ENCODE measurements at regions not wholly inside any gene's neighbourhood (a gene's known extent, or its start where the extent isn't known, plus 50 kb on each side); places are given as distances from the start of the nearest gene placed in this dataset.

DNA sequence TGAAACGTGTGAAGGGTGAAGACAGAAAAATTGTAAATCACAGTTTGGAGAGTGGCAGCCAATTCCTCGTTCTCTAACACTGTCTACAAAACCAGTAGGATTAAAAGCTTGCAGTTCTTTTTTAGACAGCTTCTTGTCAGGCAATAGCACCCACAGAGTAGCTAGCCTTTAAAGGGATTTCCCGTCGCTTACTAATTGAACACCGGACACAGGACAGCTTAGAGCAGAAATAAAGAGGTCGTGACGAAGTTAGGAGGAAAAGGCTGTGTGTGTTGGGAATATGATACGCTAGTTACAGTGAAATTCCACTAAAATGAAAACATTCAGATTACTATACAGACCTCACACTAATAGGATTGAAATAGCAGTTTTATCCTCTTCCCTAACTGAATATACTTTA lies 149.1 kb upstream of the FLRT2 start:
- H3K79me2 ChIP-seq (ENCODE audit: control insufficient read depth, insufficient read depth, low read length) = no peaks in the 10 kb centered on the region
- H3K9ac ChIP-seq (replicated peaks; ENCODE audit: extremely low read depth, insufficient read depth, low read length) = no peak overlapping the region
- DNase-seq (ENCODE audit: low read depth, low spot score) = peak; percentile 79
- no peak overlapping the region for H3K27ac ChIP-seq (ENCODE audit: insufficient read depth, low read depth, low read length)
- H3K4me2 ChIP-seq (ENCODE audit: insufficient read depth, low read length) = no peak overlapping the region
- no TSS peak for BruUV-seq (replicated peaks)
- no peaks in the 10 kb centered on the region for H3K27me3 ChIP-seq (ENCODE audit: control insufficient read depth in 2 of 2, insufficient read depth in 2 of 2, low read length in 2 of 2)
- peak overlapping the region; percentile 31 for H2AFZ ChIP-seq (ENCODE audit: low read depth, low read length)
- intact Hi-C loops (cut with micrococcal nuclease) = no loop called here
- H3K9me3 ChIP-seq (replicated peaks; ENCODE audit: control insufficient read depth, insufficient read depth, low read length) = no peaks in the 10 kb centered on the region
- H3K9me1 ChIP-seq (replicated peaks; ENCODE audit: control insufficient read depth, extremely low read depth, insufficient read depth, low read length) = no peaks in the 10 kb centered on the region
- TF ChIP-seq EZH2 (IDR thresholded peaks at IDR 0.05; ENCODE audit: borderline replicate concordance, low read depth, low read length, severe bottlenecking) = no peak
- no peak overlapping the region for H3K4me3 ChIP-seq (replicated peaks in 1 of 3; ENCODE audit: insufficient read depth in 1 of 3, low read depth in 1 of 3, low read length in 3 of 3)
- H3K4me1 ChIP-seq (ENCODE audit: control insufficient read depth, extremely low read depth, insufficient read depth, low read length) = no peaks in the 10 kb centered on the region
- H4K20me1 ChIP-seq (replicated peaks; ENCODE audit: control insufficient read depth, extremely low read depth, insufficient read depth, low read length) = no peaks in the 10 kb centered on the region
- no peaks in the 10 kb centered on the region for H3K36me3 ChIP-seq (ENCODE audit: control insufficient read depth in 2 of 2, extremely low read depth in 1 of 2, insufficient read depth in 2 of 2, low read length in 2 of 2)
- ChIA-PET CTCF (no interaction called here), POLR2A (no interaction called here)
- dilution Hi-C loops (cut with MboI; ENCODE audit: extremely low pct_ligation_motif_present, low sequenced_read_pairs) = no loop called here
- no peak for FAIRE-seq

DNA sequence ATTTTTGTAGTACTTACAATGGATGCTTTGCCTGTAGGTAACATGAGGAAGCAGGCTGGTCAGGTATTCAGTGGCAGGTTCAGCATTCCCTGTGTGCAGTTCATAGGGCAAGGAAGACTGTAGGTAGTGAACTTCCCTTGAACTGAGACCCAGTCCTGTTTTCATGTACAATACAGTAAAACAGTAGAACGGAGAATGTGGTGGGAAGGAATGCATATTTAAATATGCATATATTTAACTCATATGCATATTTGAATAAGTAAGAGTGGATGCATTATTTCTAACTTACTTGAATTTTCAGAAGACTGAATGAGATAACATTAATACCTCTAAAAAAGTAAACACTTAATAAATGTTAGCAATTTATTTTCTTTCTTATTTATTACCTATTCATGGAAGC lies 147.6 kb upstream of the FLRT2 start:
- intact Hi-C loops (cut with micrococcal nuclease) = no loop called here
- Histone ChIP-seq H3K27me3 (ENCODE audit: control insufficient read depth in 2 of 2, insufficient read depth in 2 of 2, low read length in 2 of 2) (no peaks in the 10 kb centered on the region), H2AFZ (ENCODE audit: low read depth, low read length) (no peak overlapping the region), H3K9me1 (replicated peaks; ENCODE audit: control insufficient read depth, extremely low read depth, insufficient read depth, low read length) (no peaks in the 10 kb centered on the region), H4K20me1 (replicated peaks; ENCODE audit: control insufficient read depth, extremely low read depth, insufficient read depth, low read length) (no peaks in the 10 kb centered on the region), H3K9ac (replicated peaks; ENCODE audit: extremely low read depth, insufficient read depth, low read length) (no peak overlapping the region), H3K36me3 (ENCODE audit: control insufficient read depth in 2 of 2, extremely low read depth in 1 of 2, insufficient read depth in 2 of 2, low read length in 2 of 2) (no peaks in the 10 kb centered on the region), H3K9me3 (replicated peaks; ENCODE audit: control insufficient read depth, insufficient read depth, low read length) (no peaks in the 10 kb centered on the region), H3K79me2 (ENCODE audit: control insufficient read depth, insufficient read depth, low read length) (no peaks in the 10 kb centered on the region), H3K4me3 (replicated peaks in 1 of 3; ENCODE audit: insufficient read depth in 1 of 3, low read depth in 1 of 3, low read length in 3 of 3) (no peak overlapping the region), H3K27ac (ENCODE audit: insufficient read depth, low read depth, low read length) (no peak overlapping the region), H3K4me2 (ENCODE audit: insufficient read depth, low read length) (no peak overlapping the region), H3K4me1 (ENCODE audit: control insufficient read depth, extremely low read depth, insufficient read depth, low read length) (no peaks in the 10 kb centered on the region)
- FAIRE-seq (no peak), DNase-seq (ENCODE audit: low read depth, low spot score) (no peak)
- CTCF ChIA-PET = interaction anchor here (1.9 kb wide), 1 partner anchor 11 kb away, joined by 5 read pairs; no protein-coding TSS in a partner anchor
- POLR2A ChIA-PET = no interaction called here
- no peak for TF ChIP-seq POLR2AphosphoS5 (IDR thresholded peaks at IDR 0.05; ENCODE audit: insufficient read depth, low read depth, low read length)
- TF ChIP-seq, protein P1, sequence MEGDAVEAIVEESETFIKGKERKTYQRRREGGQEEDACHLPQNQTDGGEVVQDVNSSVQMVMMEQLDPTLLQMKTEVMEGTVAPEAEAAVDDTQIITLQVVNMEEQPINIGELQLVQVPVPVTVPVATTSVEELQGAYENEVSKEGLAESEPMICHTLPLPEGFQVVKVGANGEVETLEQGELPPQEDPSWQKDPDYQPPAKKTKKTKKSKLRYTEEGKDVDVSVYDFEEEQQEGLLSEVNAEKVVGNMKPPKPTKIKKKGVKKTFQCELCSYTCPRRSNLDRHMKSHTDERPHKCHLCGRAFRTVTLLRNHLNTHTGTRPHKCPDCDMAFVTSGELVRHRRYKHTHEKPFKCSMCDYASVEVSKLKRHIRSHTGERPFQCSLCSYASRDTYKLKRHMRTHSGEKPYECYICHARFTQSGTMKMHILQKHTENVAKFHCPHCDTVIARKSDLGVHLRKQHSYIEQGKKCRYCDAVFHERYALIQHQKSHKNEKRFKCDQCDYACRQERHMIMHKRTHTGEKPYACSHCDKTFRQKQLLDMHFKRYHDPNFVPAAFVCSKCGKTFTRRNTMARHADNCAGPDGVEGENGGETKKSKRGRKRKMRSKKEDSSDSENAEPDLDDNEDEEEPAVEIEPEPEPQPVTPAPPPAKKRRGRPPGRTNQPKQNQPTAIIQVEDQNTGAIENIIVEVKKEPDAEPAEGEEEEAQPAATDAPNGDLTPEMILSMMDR (IDR thresholded peaks at IDR 0.05; ENCODE audit: extremely low read depth in 1 of 2, insufficient read depth in 1 of 2, low read depth in 1 of 2, low read length in 2 of 2) = no peak
- TF ChIP-seq POLR2A (IDR thresholded peaks at IDR 0.05; ENCODE audit: low read depth, low read length) = no peak
- no peak for TF ChIP-seq EZH2 (IDR thresholded peaks at IDR 0.05; ENCODE audit: borderline replicate concordance, low read depth, low read length, severe bottlenecking)
- no peak for TF ChIP-seq JUN (IDR thresholded peaks at IDR 0.05; ENCODE audit: borderline replicate concordance, insufficient read depth, insufficient read length, low read depth)
- no peak for TF ChIP-seq FOS (IDR thresholded peaks at IDR 0.05; ENCODE audit: borderline replicate concordance, insufficient read depth, low read length)
- TF ChIP-seq, protein P2, sequence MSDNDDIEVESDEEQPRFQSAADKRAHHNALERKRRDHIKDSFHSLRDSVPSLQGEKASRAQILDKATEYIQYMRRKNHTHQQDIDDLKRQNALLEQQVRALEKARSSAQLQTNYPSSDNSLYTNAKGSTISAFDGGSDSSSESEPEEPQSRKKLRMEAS (IDR thresholded peaks at IDR 0.05; ENCODE audit: insufficient read depth, insufficient read length) = no peak
- no peak for TF ChIP-seq MYC (IDR thresholded peaks at IDR 0.05; ENCODE audit: low read depth, low read length)
- no peak for TF ChIP-seq GATA2 (IDR thresholded peaks at IDR 0.05; ENCODE audit: insufficient read depth, insufficient read length, low read depth, low read length)
- dilution Hi-C loops (cut with MboI; ENCODE audit: extremely low pct_ligation_motif_present, low sequenced_read_pairs) = no loop called here
- no TSS peak for BruUV-seq (replicated peaks)
